Testis (tissue), 2 donors: ENCODE measurements at regions not wholly inside any gene's neighbourhood (a gene's known extent, or its start where the extent isn't known, plus 50 kb on each side); places are given as distances from the start of the nearest gene placed in this dataset.

ENCODE experiments used
- CTCF ChIP-seq, 3 experiments: fragments of 450-650 bp in 2 of 3; fragments of 200-600 bp in 1 of 3; sonication (generic) in 1 of 3; IDR thresholded peaks; one replicate each; pipeline ENCODE4 v1.5.1; 2016 to 2019; ENCODE audit warnings: antibody characterized with exemption in 3 of 3, mild to moderate bottlenecking in 2 of 3, moderate library complexity in 1 of 3
- POLR2A ChIP-seq: fragments of 450-650 bp; IDR thresholded peaks from one replicate; pipeline ENCODE4 v1.6.1; 2017; ENCODE audit warnings: antibody characterized with exemption, mild to moderate bottlenecking, moderate library complexity

- TF ChIP-seq CTCF (IDR thresholded peaks at IDR 0.05) (no peak), POLR2A (no peak)
Observed at GRCh38 chr13:56706485-56706884, 434.2 kb upstream of the PRR20A start.
